IMR-90 (cell line): ENCODE measurements at regions not wholly inside any gene's neighbourhood (a gene's known extent, or its start where the extent isn't known, plus 50 kb on each side); places are given as distances from the start of the nearest gene placed in this dataset.

Experiments used
- ATAC-seq: fragments of 200-7000 bp; cut with Tn5 transposase; 2 replicates; pipeline ENCODE4 v1.9.1; 2020; ENCODE audit warnings: low read depth, mild to moderate bottlenecking, moderate library complexity
- BruUV-seq: library from RNA; stranded (reverse); fragments of 400-500 nt; replicated peaks from 2 replicates; lab custom pipeline; 2021; lab: Mats Ljungman, UMichigan
- CTCF ChIA-PET: fragments of 300-600 bp; formaldehyde crosslinking; extraction: SDS; loops from one replicate; lab custom pipeline; 2021; ENCODE audit warnings: antibody characterized with exemption; lab: Yijun Ruan, JAX
- POLR2A ChIA-PET: fragments of 300-600 bp; sonication (Branson Sonifier 250); formaldehyde crosslinking; loops from one replicate; lab custom pipeline; 2022; ENCODE audit warnings: antibody characterized with exemption; ENCODE audit not compliant: unreplicated experiment; lab: Charles Lee
- DNase-seq: peaks from one replicate; pipeline ENCODE4 v3.0.0; 2013
- H2AFZ ChIP-seq: replicated peaks from 2 replicates; pipeline ENCODE3; 2013; ENCODE audit warnings: low read length, mild to moderate bottlenecking; ENCODE audit not compliant: poor library complexity
- H2AK5ac ChIP-seq: 2 replicates; pipeline ENCODE4 v1.6.1; 2013; ENCODE audit warnings: low read depth, low read length, inconsistent platforms
- H2AK9ac ChIP-seq: replicated peaks from 2 replicates; pipeline ENCODE3; 2013; ENCODE audit warnings: mild to moderate bottlenecking, low read depth, low read length, moderate library complexity; ENCODE audit not compliant: poor library complexity
- H2BK120ac ChIP-seq: 2 replicates; pipeline ENCODE4 v1.6.1; 2013; ENCODE audit warnings: low read depth, low read length, inconsistent platforms
- H2BK15ac ChIP-seq: 3 replicates; pipeline ENCODE4 v1.6.1; 2013; ENCODE audit warnings: low read depth, low read length, inconsistent platforms
- H2BK20ac ChIP-seq: 2 replicates; pipeline ENCODE4 v1.6.1; 2013; ENCODE audit warnings: low read depth, mild to moderate bottlenecking, inconsistent platforms, low read length, moderate library complexity
- H2BK5ac ChIP-seq: 2 replicates; pipeline ENCODE4 v1.6.1; 2013; ENCODE audit warnings: mild to moderate bottlenecking, low read depth, low read length, inconsistent platforms; ENCODE audit not compliant: poor library complexity, severe bottlenecking
- H3K14ac ChIP-seq: replicated peaks from 2 replicates; pipeline ENCODE4 v1.6.1; 2013; ENCODE audit warnings: low read depth, low read length, inconsistent platforms
- H3K18ac ChIP-seq: 2 replicates; pipeline ENCODE4 v1.6.1; 2013; ENCODE audit warnings: low read depth, low read length, control low read depth
- H3K23ac ChIP-seq: 2 replicates; pipeline ENCODE4 v1.6.1; 2013; ENCODE audit warnings: low read depth, low read length, inconsistent platforms
- H3K27ac ChIP-seq: 2 replicates; pipeline ENCODE4 v1.5.1; 2013; ENCODE audit warnings: mild to moderate bottlenecking, control low read depth, low read length; ENCODE audit not compliant: insufficient read depth
- H3K27me3 ChIP-seq: 2 replicates; pipeline ENCODE4 v1.6.1; 2013; ENCODE audit warnings: low read length; ENCODE audit not compliant: control insufficient read depth, insufficient read depth
- H3K36me3 ChIP-seq: 2 replicates; pipeline ENCODE4 v1.6.1; 2013; ENCODE audit warnings: low read length, mixed read lengths; ENCODE audit not compliant: control insufficient read depth, insufficient read depth
- H3K4ac ChIP-seq: 2 replicates; pipeline ENCODE4 v1.6.1; 2013; ENCODE audit warnings: low read depth, low read length, inconsistent platforms
- H3K4me1 ChIP-seq: 2 replicates; pipeline ENCODE4 v1.6.1; 2013; ENCODE audit warnings: low read length, mixed read lengths; ENCODE audit not compliant: control insufficient read depth, insufficient read depth
- H3K4me2 ChIP-seq: 2 replicates; pipeline ENCODE4 v1.6.1; 2013; ENCODE audit warnings: low read depth, mild to moderate bottlenecking, control low read depth, low read length, moderate library complexity
- H3K4me3 ChIP-seq: 2 replicates; pipeline ENCODE4 v1.5.1; 2013; ENCODE audit warnings: low read depth, mild to moderate bottlenecking, control low read depth, low read length, moderate library complexity; ENCODE audit not compliant: insufficient read depth
- H3K56ac ChIP-seq: 2 replicates; pipeline ENCODE4 v1.6.1; 2013; ENCODE audit warnings: low read length, inconsistent platforms; ENCODE audit not compliant: insufficient read depth; ENCODE audit errors: extremely low read depth
- H3K79me1 ChIP-seq, 2 experiments: 2 replicates each; pipeline ENCODE4 v1.6.1; 2013; ENCODE audit warnings: low read length in 2 of 2, inconsistent platforms in 1 of 2, low read depth in 1 of 2
- H3K9ac ChIP-seq: 2 replicates; pipeline ENCODE4 v1.6.1; 2013; ENCODE audit warnings: low read depth, low read length, control low read depth
- H3K9me1 ChIP-seq: 2 replicates; pipeline ENCODE4 v1.6.1; 2013; ENCODE audit warnings: low read length, inconsistent platforms; ENCODE audit not compliant: insufficient read depth
- H3K9me3 ChIP-seq: 2 replicates; pipeline ENCODE4 v1.6.1; 2013; ENCODE audit warnings: low read length; ENCODE audit not compliant: control insufficient read depth, insufficient read depth
- H4K20me1 ChIP-seq: 2 replicates; pipeline ENCODE4 v1.6.1; 2013; ENCODE audit warnings: low read length, inconsistent platforms; ENCODE audit not compliant: insufficient read depth
- H4K5ac ChIP-seq: 2 replicates; pipeline ENCODE4 v1.6.1; 2013; ENCODE audit warnings: mild to moderate bottlenecking, low read depth, low read length, control low read depth
- H4K8ac ChIP-seq, 2 experiments: 2 replicates each; pipeline ENCODE4 v1.6.1; 2013; ENCODE audit warnings: low read depth in 2 of 2, low read length in 2 of 2, control low read depth in 1 of 2, inconsistent platforms in 1 of 2
- H4K91ac ChIP-seq: 2 replicates; pipeline ENCODE4 v1.6.1; 2013; ENCODE audit warnings: low read depth, low read length, inconsistent platforms; ENCODE audit not compliant: insufficient read depth
- BHLHE40 ChIP-seq: fragments of 150-350 bp; IDR thresholded peaks from 2 replicates; pipeline ENCODE4 v1.6.1; 2016; ENCODE audit warnings: mild to moderate bottlenecking, low read depth, low read length
- CEBPB ChIP-seq: IDR thresholded peaks from 2 replicates; pipeline ENCODE4 v1.6.1; 2012; ENCODE audit warnings: low read depth, low read length, improper control_type of control experiment
- CHD1 ChIP-seq: IDR thresholded peaks from 2 replicates; pipeline ENCODE4 v1.6.1; 2012; ENCODE audit warnings: low read depth, low read length, improper control_type of control experiment
- CTCF ChIP-seq: conservative IDR thresholded peaks from 2 replicates; pipeline ENCODE4 v1.5.1; 2012; ENCODE audit warnings: mild to moderate bottlenecking, low read depth, low read length, improper control_type of control experiment
- ELK1 ChIP-seq: fragments of 150-350 bp; IDR thresholded peaks from 2 replicates; pipeline ENCODE4 v1.6.1; 2016; ENCODE audit warnings: low read depth, mild to moderate bottlenecking, low read length, moderate library complexity, borderline replicate concordance
- FOS ChIP-seq: fragments of 150-350 bp; IDR thresholded peaks from 2 replicates; pipeline ENCODE4 v1.6.1; 2016; ENCODE audit warnings: low read depth, low read length
- MAFK ChIP-seq: IDR thresholded peaks from 2 replicates; pipeline ENCODE4 v1.6.1; 2012; ENCODE audit warnings: low read depth, low read length, improper control_type of control experiment
- MAZ ChIP-seq: IDR thresholded peaks from 2 replicates; pipeline ENCODE4 v1.6.1; 2012; ENCODE audit warnings: low read depth, mild to moderate bottlenecking, low read length, improper control_type of control experiment, moderate library complexity, borderline replicate concordance
- MXI1 ChIP-seq: IDR thresholded peaks from 2 replicates; pipeline ENCODE4 v1.6.1; 2012; ENCODE audit warnings: low read depth, mild to moderate bottlenecking, low read length, moderate library complexity, borderline replicate concordance
- NFE2L2 ChIP-seq: fragments of 150-350 bp; IDR thresholded peaks from 2 replicates; pipeline ENCODE4 v1.6.1; 2016; ENCODE audit warnings: low read depth, mild to moderate bottlenecking, low read length
- POLR2A ChIP-seq: IDR thresholded peaks from 2 replicates; pipeline ENCODE4 v1.6.1; 2012; ENCODE audit warnings: mild to moderate bottlenecking, low read depth, low read length
- RAD21 ChIP-seq: IDR thresholded peaks from 2 replicates; pipeline ENCODE4 v1.6.1; 2012; ENCODE audit warnings: low read length, improper control_type of control experiment
- RCOR1 ChIP-seq: IDR thresholded peaks from 2 replicates; pipeline ENCODE4 v1.6.1; 2012; ENCODE audit warnings: mild to moderate bottlenecking, low read length, improper control_type of control experiment; ENCODE audit not compliant: insufficient replicate concordance
- RFX5 ChIP-seq: IDR thresholded peaks from 2 replicates; pipeline ENCODE4 v1.8.0; 2012; ENCODE audit warnings: low read depth, mild to moderate bottlenecking, low read length, moderate library complexity
- SMC3 ChIP-seq: fragments of 150-350 bp; IDR thresholded peaks from 2 replicates; pipeline ENCODE4 v1.6.1; 2016; ENCODE audit warnings: low read depth, mild to moderate bottlenecking, antibody characterized with exemption, low read length, moderate library complexity
- USF2 ChIP-seq: fragments of 150-350 bp; IDR thresholded peaks from 2 replicates; pipeline ENCODE4 v1.6.1; 2017; ENCODE audit warnings: mild to moderate bottlenecking, antibody characterized with exemption, low read length, low read depth
- WGBS, 2 experiments: methylation state at CpG; one replicate each; pipeline versions ENCODE4 v1.1.5 to v1.1.7; 2013; ENCODE audit warnings: missing lambda C conversion rate in 2 of 2; ENCODE audit not compliant: insufficient read length in 1 of 2; ENCODE audit errors: extremely low coverage in 2 of 2; 5-methylcytosine and 5-hydroxymethylcytosine counted together
- dilution Hi-C: fragments of 300-500 bp; cut with HindIII; formaldehyde crosslinking; loops from one replicate; pipeline ENCODE4 v1.14.3; 2018; ENCODE audit warnings: low sequenced_read_pairs; ENCODE audit not compliant: unreplicated experiment
- in situ Hi-C: fragments of 300-500 bp; cut with MboI; formaldehyde crosslinking; loops from 3 replicates; pipeline ENCODE4 v1.14.3; 2019; ENCODE audit warnings: low sequenced_read_pairs, inconsistent platforms, mixed read lengths
- intact Hi-C: fragments of 100-400 bp; cut with micrococcal nuclease; formaldehyde crosslinking; loops from 2 replicates; pipeline ENCODE4 v1.10.0; 2022

- peaks cover 10% of the 10 kb centered on the region for H3K4me1 ChIP-seq
- H4K91ac ChIP-seq, result no peak overlapping the region
- H3K27me3 ChIP-seq, result no peaks in the 10 kb centered on the region
- H2BK15ac ChIP-seq, result no peak overlapping the region; the same call in 2 of the 3 replicates
- H2AK9ac ChIP-seq, result no peak overlapping the region
- H3K9ac ChIP-seq, result no peak overlapping the region
- H3K36me3 ChIP-seq, result no peaks in the 10 kb centered on the region
- ChIA-PET CTCF (no interaction called here), POLR2A (no interaction called here)
- H3K4me2 ChIP-seq, result no peak overlapping the region
- no peak overlapping the region for H3K4me3 ChIP-seq
- no peak overlapping the region for H3K27ac ChIP-seq
- H3K23ac ChIP-seq, result no peak overlapping the region
- no TSS peak for BruUV-seq
- H2BK120ac ChIP-seq, result no peak overlapping the region
- no peak overlapping the region for H3K56ac ChIP-seq
- H3K9me1 ChIP-seq, result no peaks in the 10 kb centered on the region
- ATAC-seq (no peak), DNase-seq (no peak)
- H4K8ac ChIP-seq, result no peak overlapping the region
- H2BK5ac ChIP-seq, result no peak overlapping the region
- no peak overlapping the region for H4K5ac ChIP-seq
- H2AK5ac ChIP-seq, result no peak overlapping the region
- no peak overlapping the region for H3K18ac ChIP-seq
- no CpG with 5 or more reads among the region's 4 CpGs for WGBS, 2 experiments
- intact Hi-C loops (no loop called here), dilution Hi-C loops (no loop called here), in situ Hi-C loops (no loop called here)
- no peaks in the 10 kb centered on the region for H3K9me3 ChIP-seq
- H2BK20ac ChIP-seq, result no peak overlapping the region
- H4K20me1 ChIP-seq, result no peaks in the 10 kb centered on the region
- no peak overlapping the region for H3K14ac ChIP-seq
- H3K4ac ChIP-seq, result no peak overlapping the region
- no peak for TF ChIP-seq MXI1
- no peak for TF ChIP-seq CEBPB
- TF ChIP-seq BHLHE40, result no peak
- TF ChIP-seq MAZ, result no peak
- TF ChIP-seq MAFK, result no peak
- no peak for TF ChIP-seq CHD1
- TF ChIP-seq NFE2L2, result no peak
- TF ChIP-seq RFX5, result no peak
- no peak for TF ChIP-seq FOS
- no peak for TF ChIP-seq CTCF
- TF ChIP-seq USF2, result no peak
- no peak for TF ChIP-seq ELK1
- no peak for TF ChIP-seq RAD21
- no peak for TF ChIP-seq SMC3
- no peak for TF ChIP-seq POLR2A
- no peak for TF ChIP-seq RCOR1
- H2AFZ ChIP-seq, result no peak overlapping the region
- no peaks in the 10 kb centered on the region for H3K79me1 ChIP-seq
Measured at GRCh38 chr2:48826986-48827385, 71.5 kb upstream of the LHCGR start.
